Ascending aorta (tissue), 2 donors: ENCODE measurements at regions not wholly inside any gene's neighbourhood (a gene's known extent, or its start where the extent isn't known, plus 50 kb on each side); places are given as distances from the start of the nearest gene placed in this dataset.

Source experiments
- DNase-seq, 2 donors: peaks; one replicate each; pipeline ENCODE4 v3.0.0-alpha.2; 2019; ENCODE audit warnings: low spot score in 2 of 2
- H3K27ac ChIP-seq, 2 donors: fragments of 200-600 bp; sonication (generic); one replicate each; pipeline ENCODE4 v1.5.1; 2016 to 2017; ENCODE audit warnings: mild to moderate bottlenecking in 1 of 2
- H3K27me3 ChIP-seq: fragments of 200-600 bp; sonication (generic); one replicate; pipeline ENCODE4 v1.5.1; 2017
- H3K36me3 ChIP-seq, 2 donors: fragments of 200-600 bp; sonication (generic); one replicate each; pipeline ENCODE4 v1.5.1; 2016
- H3K4me1 ChIP-seq, 2 donors: fragments of 200-600 bp; sonication (generic); one replicate each; pipeline ENCODE4 v1.5.1; 2016 to 2017; ENCODE audit warnings: mild to moderate bottlenecking in 1 of 2
- H3K4me3 ChIP-seq, 2 donors: fragments of 200-600 bp; sonication (generic); one replicate each; pipeline ENCODE4 v1.5.1; 2016 to 2017; ENCODE audit warnings: mild to moderate bottlenecking in 1 of 2
- H3K9me3 ChIP-seq, 2 donors: fragments of 200-600 bp; sonication (generic); one replicate each; pipeline ENCODE4 v1.5.1; 2016
- intact Hi-C: fragments of 100-400 bp; cut with DNase I; formaldehyde crosslinking; loops from one replicate; pipeline ENCODE4 v1.15.1; 2023
- TF ChIP-seq, protein P1 (sequence below), 3 experiments: fragments of 200-600 bp in 2 of 3; fragments of 450-650 bp in 1 of 3; sonication (generic) in 2 of 3; IDR thresholded peaks; one replicate each; pipeline ENCODE4 v1.5.1; 2016 to 2019; ENCODE audit warnings: antibody characterized with exemption in 3 of 3, mild to moderate bottlenecking in 1 of 3, moderate library complexity in 1 of 3

DNA sequence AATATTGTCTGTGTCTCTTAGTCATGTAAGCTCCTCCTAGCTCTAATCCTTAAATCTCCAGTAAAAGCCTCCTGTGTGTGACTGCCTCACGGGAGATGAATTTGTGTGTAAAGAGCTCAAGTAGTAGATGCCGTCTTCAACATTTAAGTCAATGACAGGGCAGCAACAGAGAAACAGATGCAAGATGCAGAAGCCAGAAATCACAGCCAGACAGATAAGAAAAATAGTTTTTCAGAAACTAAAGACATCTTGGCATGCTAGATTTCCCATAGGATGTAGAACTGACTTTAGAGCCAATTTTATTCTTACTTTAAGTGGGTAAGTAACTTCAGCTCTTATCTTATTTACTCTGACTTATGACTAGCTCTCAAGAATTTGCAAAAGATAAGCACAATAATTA, 652.8 kb downstream of the KCNA4 start:
- Histone ChIP-seq H3K36me3 (no peaks in the 10 kb centered on the region), H3K4me3 (no peak overlapping the region), H3K27ac (no peak overlapping the region), H3K27me3 (no peaks in the 10 kb centered on the region), H3K4me1 (no peaks in the 10 kb centered on the region), H3K9me3 (no peaks in the 10 kb centered on the region)
- no peak for DNase-seq
- TF ChIP-seq, protein P1, sequence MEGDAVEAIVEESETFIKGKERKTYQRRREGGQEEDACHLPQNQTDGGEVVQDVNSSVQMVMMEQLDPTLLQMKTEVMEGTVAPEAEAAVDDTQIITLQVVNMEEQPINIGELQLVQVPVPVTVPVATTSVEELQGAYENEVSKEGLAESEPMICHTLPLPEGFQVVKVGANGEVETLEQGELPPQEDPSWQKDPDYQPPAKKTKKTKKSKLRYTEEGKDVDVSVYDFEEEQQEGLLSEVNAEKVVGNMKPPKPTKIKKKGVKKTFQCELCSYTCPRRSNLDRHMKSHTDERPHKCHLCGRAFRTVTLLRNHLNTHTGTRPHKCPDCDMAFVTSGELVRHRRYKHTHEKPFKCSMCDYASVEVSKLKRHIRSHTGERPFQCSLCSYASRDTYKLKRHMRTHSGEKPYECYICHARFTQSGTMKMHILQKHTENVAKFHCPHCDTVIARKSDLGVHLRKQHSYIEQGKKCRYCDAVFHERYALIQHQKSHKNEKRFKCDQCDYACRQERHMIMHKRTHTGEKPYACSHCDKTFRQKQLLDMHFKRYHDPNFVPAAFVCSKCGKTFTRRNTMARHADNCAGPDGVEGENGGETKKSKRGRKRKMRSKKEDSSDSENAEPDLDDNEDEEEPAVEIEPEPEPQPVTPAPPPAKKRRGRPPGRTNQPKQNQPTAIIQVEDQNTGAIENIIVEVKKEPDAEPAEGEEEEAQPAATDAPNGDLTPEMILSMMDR (IDR thresholded peaks at IDR 0.05) = no peak
- intact Hi-C loops = no loop called here

DNA sequence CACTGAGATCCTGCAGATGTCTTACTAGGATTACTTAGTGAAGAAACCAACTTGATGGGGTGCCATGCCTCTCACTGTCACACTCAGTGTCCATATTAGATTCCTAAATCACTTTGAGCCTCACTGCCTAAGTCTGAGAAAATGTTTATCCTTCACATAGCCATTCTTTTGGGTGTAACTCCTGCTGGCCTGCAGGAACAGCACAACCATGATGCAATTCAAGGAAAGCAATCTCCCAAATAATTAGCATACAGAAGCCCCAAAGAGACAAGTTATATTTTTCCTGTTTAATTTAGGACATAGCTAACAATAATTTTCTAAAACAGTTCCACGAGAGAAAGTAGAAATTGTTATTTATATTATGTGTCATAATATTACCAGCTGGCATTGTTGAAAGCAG, 655.5 kb downstream of the KCNA4 start:
- intact Hi-C loops = no loop called here
- no peaks in the 10 kb centered on the region for H3K27me3 ChIP-seq
- no peaks in the 10 kb centered on the region for H3K9me3 ChIP-seq

DNA sequence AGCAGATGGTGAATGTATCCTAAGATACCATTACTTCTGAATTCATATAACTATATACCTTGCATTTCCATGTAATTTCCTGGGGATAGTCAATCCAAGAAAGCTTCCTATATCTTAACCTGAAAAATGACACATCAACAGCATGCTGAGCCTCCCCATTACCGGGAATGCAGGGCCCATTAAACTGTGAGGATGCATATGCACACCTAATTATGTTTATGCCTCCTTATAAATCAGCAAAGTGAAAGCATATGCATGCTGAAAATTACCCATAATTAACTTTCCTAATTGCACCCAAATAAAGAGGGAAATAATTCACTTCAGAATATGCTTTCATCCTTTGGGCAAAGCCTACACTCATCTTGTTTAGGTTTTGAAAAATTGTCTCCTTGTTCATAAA, 663.0 kb downstream of the KCNA4 start:
- Histone ChIP-seq H3K27ac (no peak overlapping the region), H3K4me1 (no peaks in the 10 kb centered on the region), H3K9me3 (no peaks in the 10 kb centered on the region), H3K36me3 (no peaks in the 10 kb centered on the region), H3K27me3 (no peaks in the 10 kb centered on the region), H3K4me3 (no peak overlapping the region)
- intact Hi-C loops = no loop called here
- TF ChIP-seq, protein P1 (IDR thresholded peaks at IDR 0.05) = no peak
- no peak for DNase-seq

More for the DNA sequence above, 655.5 kb downstream of the KCNA4 start:
- no peak for DNase-seq
- TF ChIP-seq, protein P1 (IDR thresholded peaks at IDR 0.05) = no peak
- H3K4me3 ChIP-seq = no peak overlapping the region
- H3K36me3 ChIP-seq = no peaks in the 10 kb centered on the region
- H3K4me1 ChIP-seq = no peaks in the 10 kb centered on the region
- H3K27ac ChIP-seq = no peak overlapping the region

DNA sequence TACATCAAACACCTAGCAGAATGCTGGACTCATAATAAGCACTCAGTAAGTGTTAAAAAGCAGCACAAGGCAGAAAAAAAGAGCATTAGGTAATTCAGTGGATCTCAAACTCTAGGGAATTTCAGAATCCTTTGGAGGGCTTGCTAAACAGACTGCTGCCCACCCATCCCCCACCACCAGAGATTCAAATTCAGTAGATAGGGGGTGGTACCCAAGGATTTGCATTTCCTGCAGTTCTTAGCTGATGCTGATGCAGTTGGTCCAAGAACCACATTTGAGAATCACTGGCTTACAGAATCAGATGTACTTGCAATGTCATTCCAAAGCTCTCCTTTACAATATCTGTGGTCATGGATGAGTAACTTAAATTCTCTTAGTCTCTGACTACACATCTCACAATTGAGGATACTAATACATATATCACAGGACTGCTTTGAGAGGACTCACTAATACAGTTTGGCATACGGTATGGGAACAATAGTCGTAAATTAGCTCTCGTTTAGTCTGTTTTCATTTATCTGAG, 664.5 kb downstream of the KCNA4 start:
- no peaks in the 10 kb centered on the region for H3K36me3 ChIP-seq
- no peaks in the 10 kb centered on the region for H3K27me3 ChIP-seq
- TF ChIP-seq, protein P1 (IDR thresholded peaks at IDR 0.05) = no peak
- no peak overlapping the region for H3K4me3 ChIP-seq
- intact Hi-C loops = no loop called here
- no peaks in the 10 kb centered on the region for H3K9me3 ChIP-seq
- DNase-seq = no peak
- no peak overlapping the region for H3K27ac ChIP-seq
- no peaks in the 10 kb centered on the region for H3K4me1 ChIP-seq

DNA sequence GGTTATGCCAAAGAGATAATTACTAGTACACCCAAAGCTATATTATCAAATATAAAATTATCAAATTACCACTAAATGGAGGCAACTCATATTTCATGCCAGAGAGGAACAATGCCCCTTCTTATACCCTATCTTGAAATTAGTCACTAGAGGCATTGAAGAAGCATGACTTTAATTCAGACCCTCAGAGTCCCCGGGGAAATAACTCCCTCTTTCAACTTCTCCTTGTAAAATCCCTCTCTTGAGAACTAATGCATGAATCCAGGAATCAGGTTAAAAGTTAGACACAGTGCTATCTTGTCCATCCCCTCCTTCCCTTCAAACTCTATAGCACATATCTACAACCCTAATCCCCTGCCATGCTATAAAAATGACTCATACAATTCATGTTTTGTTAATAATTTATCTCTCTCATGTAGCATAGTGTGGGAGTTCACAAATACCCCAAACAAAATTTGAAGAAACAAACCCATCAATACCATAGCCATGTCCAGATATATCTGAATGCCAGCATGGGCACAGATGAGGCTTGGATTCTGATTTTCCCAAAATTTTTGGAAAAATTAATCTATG, 665.4 kb downstream of the KCNA4 start:
- no peaks in the 10 kb centered on the region for H3K36me3 ChIP-seq
- H3K27ac ChIP-seq = no peak overlapping the region
- intact Hi-C loops = no loop called here
- no peaks in the 10 kb centered on the region for H3K27me3 ChIP-seq
- no peak overlapping the region for H3K4me3 ChIP-seq
- no peaks in the 10 kb centered on the region for H3K4me1 ChIP-seq
- TF ChIP-seq, protein P1 (IDR thresholded peaks at IDR 0.05) = no peak
- H3K9me3 ChIP-seq = no peaks in the 10 kb centered on the region
- DNase-seq = no peak
